HCT116 (cell line): ENCODE measurements at regions not wholly inside any gene's neighbourhood (a gene's known extent, or its start where the extent isn't known, plus 50 kb on each side); places are given as distances from the start of the nearest gene placed in this dataset.
A peak's percentile ranks its signal among the peaks of the same experiment; 100 is the strongest.
"Not testable (repeated sequence)": the region's sequence is repeated elsewhere in the genome, so short reads cannot be mapped to it uniquely, and the experiment has no call there.

ENCODE experiments used
- ATAC-seq: fragments of 200-7000 bp; cut with Tn5 transposase; 2 replicates; pipeline ENCODE4 v1.9.1; 2020; ENCODE audit warnings: mild to moderate bottlenecking, moderate library complexity
- BruUV-seq: library from RNA; stranded (reverse); fragments of 400-500 nt; replicated peaks from 2 replicates; lab custom pipeline; 2021; lab: Mats Ljungman, UMichigan
- CTCF ChIA-PET: fragments of 300-600 bp; sonication (Branson Sonifier 250); formaldehyde crosslinking; loops from one replicate; lab custom pipeline; 2021; ENCODE audit warnings: antibody characterized with exemption; lab: Charles Lee
- POLR2A ChIA-PET: fragments of 300-600, 350-600 bp; sonication (Branson Sonifier 250); formaldehyde crosslinking; loops from one replicate; lab custom pipeline; 2021; ENCODE audit warnings: antibody characterized with exemption; lab: Charles Lee
- RAD21 ChIA-PET, 2 experiments: fragments of 300-600 bp; sonication (Branson Sonifier 250); formaldehyde crosslinking; loops; one replicate each; lab custom pipeline; 2023; ENCODE audit warnings: low total read pairs in 2 of 2; ENCODE audit not compliant: uncharacterized antibody in 2 of 2, unreplicated experiment in 2 of 2, low non-redundant PET in 1 of 2; lab: Charles Lee
- DNase-seq: peaks from one replicate; pipeline ENCODE4 v3.0.0-alpha.2; 2010; ENCODE audit warnings: low read depth, low spot score
- H2AFZ ChIP-seq: fragments of 200-600 bp; shearing (Covaris generic), sonication (generic); 2 replicates; pipeline ENCODE4 v1.6.1; 2017; ENCODE audit warnings: low read depth, mixed run types, mixed read lengths, antibody characterized with exemption, low read length; ENCODE audit not compliant: poor library complexity, severe bottlenecking
- H3K27ac ChIP-seq: 2 replicates; pipeline ENCODE4 v1.5.1; 2012; ENCODE audit warnings: low read depth, low read length
- H3K27me3 ChIP-seq: fragments of 200-600 bp; sonication (generic); 2 replicates; pipeline ENCODE4 v1.6.1; 2016; ENCODE audit warnings: mixed run types, low read length, mixed read lengths; ENCODE audit not compliant: insufficient read depth
- H3K36me3 ChIP-seq, 2 experiments: fragments of 200-500 bp in 1 of 2; fragments of 200-600 bp in 1 of 2; sonication (Bioruptor generic) in 1 of 2; sonication (generic) in 1 of 2; 2 replicates each; pipeline versions ENCODE4 v1.5.1 to v1.6.1; 2014 to 2016; ENCODE audit warnings: low read length in 2 of 2, inconsistent platforms in 1 of 2, mixed read lengths in 1 of 2, mixed run types in 1 of 2; ENCODE audit not compliant: insufficient read depth in 2 of 2, control insufficient read depth in 1 of 2
- H3K4me1 ChIP-seq, 2 experiments: fragments of 200-600 bp in 1 of 2; sonication (generic) in 1 of 2; 2 replicates each; pipeline versions ENCODE4 v1.5.1 to v1.6.1; 2012 to 2017; ENCODE audit warnings: low read length in 2 of 2, inconsistent platforms in 1 of 2, mild to moderate bottlenecking in 1 of 2, mixed read lengths in 1 of 2, mixed run types in 1 of 2, moderate library complexity in 1 of 2; ENCODE audit not compliant: insufficient read depth in 2 of 2, control insufficient read depth in 1 of 2
- H3K4me2 ChIP-seq: fragments of 200-600 bp; sonication (generic); 2 replicates; pipeline ENCODE4 v1.6.1; 2017; ENCODE audit warnings: mixed run types, low read length, mixed read lengths
- H3K4me3 ChIP-seq, 2 experiments: fragments of 200-600 bp in 1 of 2; sonication (generic) in 1 of 2; replicated peaks in 1 of 2; 2 replicates each; pipeline ENCODE4 v1.5.1; 2011 to 2016; ENCODE audit warnings: low read length in 2 of 2, control low read depth in 1 of 2, low read depth in 1 of 2, mild to moderate bottlenecking in 1 of 2, mixed read lengths in 1 of 2, mixed run types in 1 of 2
- H3K79me2 ChIP-seq: fragments of 200-600 bp; sonication (generic); 2 replicates; pipeline ENCODE4 v1.6.1; 2017; ENCODE audit warnings: mild to moderate bottlenecking, mixed run types, low read length, moderate library complexity, mixed read lengths; ENCODE audit not compliant: insufficient read depth
- H3K9ac ChIP-seq: fragments of 200-600 bp; sonication (generic); 2 replicates; pipeline ENCODE4 v1.6.1; 2016; ENCODE audit warnings: low read length, mixed read lengths
- H3K9me2 ChIP-seq: fragments of 200-600 bp; sonication (generic), shearing (Covaris generic); 2 replicates; pipeline ENCODE4 v1.6.1; 2017; ENCODE audit warnings: mixed run types, mild to moderate bottlenecking, moderate library complexity; ENCODE audit not compliant: insufficient read depth
- H3K9me3 ChIP-seq, 2 experiments: fragments of 200-500 bp in 1 of 2; fragments of 200-600 bp in 1 of 2; sonication (Bioruptor generic) in 1 of 2; sonication (generic) in 1 of 2; 2 replicates each; pipeline ENCODE4 v1.6.1; 2014 to 2017; ENCODE audit warnings: low read length in 2 of 2, mixed read lengths in 2 of 2, inconsistent platforms in 1 of 2, low read depth in 1 of 2, mild to moderate bottlenecking in 1 of 2, mixed run types in 1 of 2, moderate library complexity in 1 of 2; ENCODE audit not compliant: control insufficient read depth in 1 of 2, insufficient read depth in 1 of 2
- H4K20me1 ChIP-seq: fragments of 200-600 bp; sonication (generic), shearing (Covaris generic); 2 replicates; pipeline ENCODE4 v1.6.1; 2017; ENCODE audit warnings: mixed run types, mild to moderate bottlenecking, moderate library complexity; ENCODE audit not compliant: insufficient read depth
- CBX3 ChIP-seq: IDR thresholded peaks from 2 replicates; pipeline ENCODE4 v1.6.1; 2012; ENCODE audit warnings: low read depth
- CEBPB ChIP-seq: IDR thresholded peaks from 2 replicates; pipeline ENCODE4 v1.6.1; 2012; ENCODE audit warnings: low read depth
- EGR1 ChIP-seq: IDR thresholded peaks from 2 replicates; pipeline ENCODE4 v1.6.1; 2012; ENCODE audit warnings: low read depth
- ELF1 ChIP-seq: IDR thresholded peaks from 2 replicates; pipeline ENCODE4 v1.6.1; 2012; ENCODE audit warnings: low read depth, borderline replicate concordance
- JUND ChIP-seq: IDR thresholded peaks from 2 replicates; pipeline ENCODE4 v1.6.1; 2012
- MAX ChIP-seq: IDR thresholded peaks from 2 replicates; pipeline ENCODE4 v1.6.1; 2012
- POLR2A ChIP-seq: IDR thresholded peaks from 2 replicates; pipeline ENCODE4 v1.7.0; 2011; ENCODE audit warnings: borderline replicate concordance; ENCODE audit not compliant: insufficient read depth, insufficient read length; ENCODE audit errors: extremely low read depth
- POLR2AphosphoS5 ChIP-seq: IDR thresholded peaks from 2 replicates; pipeline ENCODE4 v1.6.1; 2011; ENCODE audit warnings: mild to moderate bottlenecking, low read depth, low read length, moderate library complexity
- RAD21 ChIP-seq: IDR thresholded peaks from 2 replicates; pipeline ENCODE4 v1.6.1; 2012; ENCODE audit warnings: low read depth, mild to moderate bottlenecking
- SIN3A ChIP-seq: IDR thresholded peaks from 2 replicates; pipeline ENCODE4 v1.6.1; 2012; ENCODE audit warnings: low read depth
- SP1 ChIP-seq: IDR thresholded peaks from 2 replicates; pipeline ENCODE4 v1.6.1; 2012; ENCODE audit warnings: low read depth
- SRF ChIP-seq: IDR thresholded peaks from 2 replicates; pipeline ENCODE4 v1.6.1; 2012; ENCODE audit warnings: low read depth
- ZFX ChIP-seq: fragments of 450-650 bp; IDR thresholded peaks from 2 replicates; pipeline ENCODE4 v1.6.1; 2017
- ZNF274 ChIP-seq: fragments of 200-500 bp; sonication (Bioruptor generic); IDR thresholded peaks from 2 replicates; pipeline ENCODE4 v1.6.1; 2014; ENCODE audit warnings: mild to moderate bottlenecking, low read depth, low read length, inconsistent platforms
- intact Hi-C: fragments of 100-400 bp; cut with micrococcal nuclease; formaldehyde crosslinking; loops from 2 replicates; pipeline ENCODE4 v1.10.0; 2022
- TF ChIP-seq, protein P1 (sequence below), 3 experiments: fragments of 200-600 bp in 1 of 3; sonication (generic) in 1 of 3; IDR thresholded peaks in 2 of 3; conservative IDR thresholded peaks in 1 of 3; 2 replicates each; pipeline ENCODE4 v1.5.1; 2012 to 2017; ENCODE audit warnings: low read depth in 2 of 3, low read length in 2 of 3, antibody characterized with exemption in 1 of 3, borderline replicate concordance in 1 of 3, control low read depth in 1 of 3, mild to moderate bottlenecking in 1 of 3, mixed read lengths in 1 of 3, mixed run types in 1 of 3, moderate library complexity in 1 of 3; ENCODE audit not compliant: insufficient read depth in 1 of 3
- TF ChIP-seq, protein P2 (sequence below): IDR thresholded peaks from 2 replicates; pipeline ENCODE4 v1.6.1; 2011; ENCODE audit warnings: mild to moderate bottlenecking, low read length, moderate library complexity; ENCODE audit not compliant: insufficient replicate concordance; ENCODE audit errors: extremely low read depth

GRCh38 chr2:47716307-47716706, 66.6 kb upstream of the MSH6 start:
- H3K9me2 ChIP-seq, BruUV-seq, intact Hi-C loops, H3K4me1 ChIP-seq, ATAC-seq, H3K27me3 ChIP-seq, H3K27ac ChIP-seq, H3K9ac ChIP-seq, H4K20me1 ChIP-seq, H3K36me3 ChIP-seq, H3K79me2 ChIP-seq, H3K9me3 ChIP-seq, H3K4me2 ChIP-seq, H2AFZ ChIP-seq, POLR2A ChIA-PET, H3K4me3 ChIP-seq, CTCF ChIA-PET, RAD21 ChIA-PET: not testable (repeated sequence)
- peak; percentile 4 for DNase-seq
- TF ChIP-seq RAD21 (peak; percentile 21; the same call in 1 of the 2 replicates), CBX3 (peak; percentile 55; the same call in 1 of the 2 replicates)
- TF ChIP-seq, protein P1, sequence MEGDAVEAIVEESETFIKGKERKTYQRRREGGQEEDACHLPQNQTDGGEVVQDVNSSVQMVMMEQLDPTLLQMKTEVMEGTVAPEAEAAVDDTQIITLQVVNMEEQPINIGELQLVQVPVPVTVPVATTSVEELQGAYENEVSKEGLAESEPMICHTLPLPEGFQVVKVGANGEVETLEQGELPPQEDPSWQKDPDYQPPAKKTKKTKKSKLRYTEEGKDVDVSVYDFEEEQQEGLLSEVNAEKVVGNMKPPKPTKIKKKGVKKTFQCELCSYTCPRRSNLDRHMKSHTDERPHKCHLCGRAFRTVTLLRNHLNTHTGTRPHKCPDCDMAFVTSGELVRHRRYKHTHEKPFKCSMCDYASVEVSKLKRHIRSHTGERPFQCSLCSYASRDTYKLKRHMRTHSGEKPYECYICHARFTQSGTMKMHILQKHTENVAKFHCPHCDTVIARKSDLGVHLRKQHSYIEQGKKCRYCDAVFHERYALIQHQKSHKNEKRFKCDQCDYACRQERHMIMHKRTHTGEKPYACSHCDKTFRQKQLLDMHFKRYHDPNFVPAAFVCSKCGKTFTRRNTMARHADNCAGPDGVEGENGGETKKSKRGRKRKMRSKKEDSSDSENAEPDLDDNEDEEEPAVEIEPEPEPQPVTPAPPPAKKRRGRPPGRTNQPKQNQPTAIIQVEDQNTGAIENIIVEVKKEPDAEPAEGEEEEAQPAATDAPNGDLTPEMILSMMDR (IDR thresholded peaks at IDR 0.05 in 2 of 3, conservative IDR thresholded peaks at IDR 0.05 in 1 of 3; ENCODE audit: borderline replicate concordance in 1 of 3, insufficient read depth in 1 of 3, low read depth in 2 of 3, low read length in 2 of 3) = peak in 2 of 3 experiments; percentile 7 to 24; a peak in 1 of 6 replicates

DNA sequence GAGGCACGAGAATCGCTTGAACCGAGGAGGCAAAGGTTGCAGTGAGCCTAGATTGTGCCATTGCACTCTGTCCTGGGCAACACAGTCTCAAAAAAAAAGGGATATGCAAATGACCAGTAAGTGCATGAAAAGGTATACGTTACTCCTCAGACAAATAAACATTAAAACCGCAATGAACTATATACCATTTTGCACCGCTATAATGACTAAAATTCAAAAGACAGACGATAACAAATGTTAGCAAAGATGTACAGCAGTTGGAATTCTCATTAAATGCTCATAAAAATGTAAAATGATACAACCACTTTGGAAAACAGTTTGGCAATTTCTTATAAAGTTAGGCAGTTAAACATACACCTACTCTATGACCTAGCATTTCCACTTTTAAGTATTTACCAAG, 67.4 kb upstream of the MSH6 start:
- Histone ChIP-seq H3K4me2 (no peak overlapping the region), H3K36me3 (no peaks in the 10 kb centered on the region), H3K9ac (no peak overlapping the region), H3K4me3 (no peak overlapping the region), H2AFZ (no peak overlapping the region), H4K20me1 (no peaks in the 10 kb centered on the region), H3K9me3 (no peaks in the 10 kb centered on the region), H3K27ac (no peak overlapping the region), H3K27me3 (no peaks in the 10 kb centered on the region), H3K79me2 (no peaks in the 10 kb centered on the region), H3K4me1 (no peaks in the 10 kb centered on the region), H3K9me2 (no peaks in the 10 kb centered on the region)
- no TSS peak for BruUV-seq
- ChIA-PET POLR2A (no interaction called here), CTCF (no interaction called here), RAD21 (no interaction called here)
- ATAC-seq (no peak), DNase-seq (no peak)
- intact Hi-C loops = no loop called here
- TF ChIP-seq POLR2A (no peak), CBX3 (no peak), SRF (no peak), JUND (no peak), CEBPB (no peak), SP1 (no peak), ELF1 (no peak), SIN3A (no peak), ZFX (no peak), ZNF274 (no peak), MAX (no peak), POLR2AphosphoS5 (no peak), EGR1 (no peak)
- TF ChIP-seq, protein P1 (IDR thresholded peaks at IDR 0.05 in 2 of 3, conservative IDR thresholded peaks at IDR 0.05 in 1 of 3; ENCODE audit: borderline replicate concordance in 1 of 3, insufficient read depth in 1 of 3, low read depth in 2 of 3, low read length in 2 of 3) = no peak
- TF ChIP-seq, protein P2, sequence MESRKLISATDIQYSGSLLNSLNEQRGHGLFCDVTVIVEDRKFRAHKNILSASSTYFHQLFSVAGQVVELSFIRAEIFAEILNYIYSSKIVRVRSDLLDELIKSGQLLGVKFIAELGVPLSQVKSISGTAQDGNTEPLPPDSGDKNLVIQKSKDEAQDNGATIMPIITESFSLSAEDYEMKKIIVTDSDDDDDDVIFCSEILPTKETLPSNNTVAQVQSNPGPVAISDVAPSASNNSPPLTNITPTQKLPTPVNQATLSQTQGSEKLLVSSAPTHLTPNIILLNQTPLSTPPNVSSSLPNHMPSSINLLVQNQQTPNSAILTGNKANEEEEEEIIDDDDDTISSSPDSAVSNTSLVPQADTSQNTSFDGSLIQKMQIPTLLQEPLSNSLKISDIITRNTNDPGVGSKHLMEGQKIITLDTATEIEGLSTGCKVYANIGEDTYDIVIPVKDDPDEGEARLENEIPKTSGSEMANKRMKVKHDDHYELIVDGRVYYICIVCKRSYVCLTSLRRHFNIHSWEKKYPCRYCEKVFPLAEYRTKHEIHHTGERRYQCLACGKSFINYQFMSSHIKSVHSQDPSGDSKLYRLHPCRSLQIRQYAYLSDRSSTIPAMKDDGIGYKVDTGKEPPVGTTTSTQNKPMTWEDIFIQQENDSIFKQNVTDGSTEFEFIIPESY = no peak
